Cardiac septum (tissue), 1 donor: ENCODE measurements at regions not wholly inside any gene's neighbourhood (a gene's known extent, or its start where the extent isn't known, plus 50 kb on each side); places are given as distances from the start of the nearest gene placed in this dataset.

Source experiments
- DNase-seq: peaks from one replicate; pipeline ENCODE4 v3.0.0-alpha.2; 2020; ENCODE audit warnings: low spot score
- intact Hi-C: fragments of 100-400 bp; cut with DNase I; formaldehyde crosslinking; loops from one replicate; pipeline ENCODE4 v1.14.0; 2022
- donor health status: DM: no; HTN: no; CAD: no.

- intact Hi-C loops: no loop called here
- no peak for DNase-seq
These were observed 76.6 kb upstream of the LMO1 start for GRCh38 chr11:8340296-8340695.

- intact Hi-C loops: loop anchor here (5.0 kb wide), 1 partner anchor 228 kb away; no protein-coding TSS in a partner anchor
- no peak for DNase-seq
These were observed 75.9 kb upstream of the LMO1 start for GRCh38 chr11:8339592-8340022.

- no peak for DNase-seq
- intact Hi-C loops: loop anchor here (5.0 kb wide), 1 partner anchor 229 kb away; no protein-coding TSS in a partner anchor
These were observed 74.5 kb upstream of the LMO1 start for GRCh38 chr11:8338138-8338537.

GRCh38 chr11:8337130-8337795, 73.6 kb upstream of the LMO1 start:
- intact Hi-C loops: loop anchor here (5.0 kb wide), 1 partner anchor 230 kb away; no protein-coding TSS in a partner anchor
- no peak for DNase-seq

- no peak for DNase-seq
- intact Hi-C loops: loop anchor here (5.0 kb wide), 1 partner anchor 231 kb away; no protein-coding TSS in a partner anchor
These were observed 72.9 kb upstream of the LMO1 start for GRCh38 chr11:8336356-8337129.

- no peak for DNase-seq
- intact Hi-C loops: loop anchor here (5.0 kb wide), 1 partner anchor 232 kb away; no protein-coding TSS in a partner anchor
These were observed 72.0 kb upstream of the LMO1 start for GRCh38 chr11:8335683-8336082.

- intact Hi-C loops: loop anchor here (5.0 kb wide), 1 partner anchor 232 kb away; no protein-coding TSS in a partner anchor
- no peak for DNase-seq
These were observed 71.5 kb upstream of the LMO1 start for GRCh38 chr11:8335186-8335585.

- no peak for DNase-seq
- intact Hi-C loops: no loop called here
These were observed 70.2 kb upstream of the LMO1 start for GRCh38 chr11:8333811-8334401.

GRCh38 chr11:8333376-8333775, 69.7 kb upstream of the LMO1 start:
- intact Hi-C loops: no loop called here
- DNase-seq: no peak

GRCh38 chr11:8332891-8333290, 69.2 kb upstream of the LMO1 start:
- no peak for DNase-seq
- intact Hi-C loops: no loop called here

GRCh38 chr11:8332196-8332595, 68.5 kb upstream of the LMO1 start:
- no peak for DNase-seq

GRCh38 chr11:8331767-8332166, 68.1 kb upstream of the LMO1 start:
- intact Hi-C loops: no loop called here
- no peak for DNase-seq

More at GRCh38 chr11:8332196-8332595, 68.5 kb upstream of the LMO1 start:
- intact Hi-C loops: no loop called here

GRCh38 chr11:8330896-8331295, 67.2 kb upstream of the LMO1 start:
- intact Hi-C loops: no loop called here
- DNase-seq: no peak

- no peak for DNase-seq
- intact Hi-C loops: no loop called here
These were observed 66.7 kb upstream of the LMO1 start for GRCh38 chr11:8330404-8330803.

- DNase-seq: no peak
- intact Hi-C loops: no loop called here
These were observed 66.2 kb upstream of the LMO1 start for GRCh38 chr11:8329847-8330361.

- no peak for DNase-seq
- intact Hi-C loops: no loop called here
These were observed 65.7 kb upstream of the LMO1 start for GRCh38 chr11:8329336-8329735.

GRCh38 chr11:8328848-8329330, 65.2 kb upstream of the LMO1 start:
- peak; percentile 82 for DNase-seq
- intact Hi-C loops: no loop called here

- intact Hi-C loops: no loop called here
- no peak for DNase-seq
These were observed 64.6 kb upstream of the LMO1 start for GRCh38 chr11:8328231-8328794.

GRCh38 chr11:8327761-8328192, 64.1 kb upstream of the LMO1 start:
- no peak for DNase-seq
- intact Hi-C loops: no loop called here

GRCh38 chr11:8326337-8326736, 62.7 kb upstream of the LMO1 start:
- intact Hi-C loops: no loop called here
- no peak for DNase-seq
